ENCODE measurements at regions not wholly inside any gene's neighbourhood (a gene's known extent, or its start where the extent isn't known, plus 50 kb on each side); places are given as distances from the start of the nearest gene placed in this dataset.
A peak's percentile ranks its signal among the peaks of the same experiment; 100 is the strongest.

GRCh38 chr19:28987177-28987576, 225.8 kb downstream of the UQCRFS1 start (continued):
- TF ChIP-seq ZNF311 (tag by site-specific recombination; IDR thresholded peaks at IDR 0.05; ENCODE audit: borderline replicate concordance), result no peak
- TF ChIP-seq, protein P1, sequence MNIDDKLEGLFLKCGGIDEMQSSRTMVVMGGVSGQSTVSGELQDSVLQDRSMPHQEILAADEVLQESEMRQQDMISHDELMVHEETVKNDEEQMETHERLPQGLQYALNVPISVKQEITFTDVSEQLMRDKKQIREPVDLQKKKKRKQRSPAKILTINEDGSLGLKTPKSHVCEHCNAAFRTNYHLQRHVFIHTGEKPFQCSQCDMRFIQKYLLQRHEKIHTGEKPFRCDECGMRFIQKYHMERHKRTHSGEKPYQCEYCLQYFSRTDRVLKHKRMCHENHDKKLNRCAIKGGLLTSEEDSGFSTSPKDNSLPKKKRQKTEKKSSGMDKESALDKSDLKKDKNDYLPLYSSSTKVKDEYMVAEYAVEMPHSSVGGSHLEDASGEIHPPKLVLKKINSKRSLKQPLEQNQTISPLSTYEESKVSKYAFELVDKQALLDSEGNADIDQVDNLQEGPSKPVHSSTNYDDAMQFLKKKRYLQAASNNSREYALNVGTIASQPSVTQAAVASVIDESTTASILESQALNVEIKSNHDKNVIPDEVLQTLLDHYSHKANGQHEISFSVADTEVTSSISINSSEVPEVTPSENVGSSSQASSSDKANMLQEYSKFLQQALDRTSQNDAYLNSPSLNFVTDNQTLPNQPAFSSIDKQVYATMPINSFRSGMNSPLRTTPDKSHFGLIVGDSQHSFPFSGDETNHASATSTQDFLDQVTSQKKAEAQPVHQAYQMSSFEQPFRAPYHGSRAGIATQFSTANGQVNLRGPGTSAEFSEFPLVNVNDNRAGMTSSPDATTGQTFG (tag by site-specific recombination; IDR thresholded peaks at IDR 0.05; ENCODE audit: borderline replicate concordance), result peak; percentile 50; the same call in 1 of the 2 replicates

- Histone ChIP-seq H3K4me1 (ENCODE audit: control insufficient read depth, insufficient read depth, low read length) (peaks cover 8% of the 10 kb centered on the region; the same call in 1 of the 2 replicates), H3K36me3 (ENCODE audit: control insufficient read depth in 2 of 2, insufficient read depth in 1 of 2, low read length in 2 of 2) (no peaks in the 10 kb centered on the region), H3K27ac (ENCODE audit: extremely low read depth, low read depth, low read length) (no peak overlapping the region), H3K9me3 (ENCODE audit: control insufficient read depth, insufficient read depth, low read depth, low read length) (no peaks in the 10 kb centered on the region), H3K4me3 (ENCODE audit: low read depth, low read length) (no peak overlapping the region)
- TF ChIP-seq ZNF623 (tag by site-specific recombination; IDR thresholded peaks at IDR 0.05), result no peak
- TF ChIP-seq, protein P2, sequence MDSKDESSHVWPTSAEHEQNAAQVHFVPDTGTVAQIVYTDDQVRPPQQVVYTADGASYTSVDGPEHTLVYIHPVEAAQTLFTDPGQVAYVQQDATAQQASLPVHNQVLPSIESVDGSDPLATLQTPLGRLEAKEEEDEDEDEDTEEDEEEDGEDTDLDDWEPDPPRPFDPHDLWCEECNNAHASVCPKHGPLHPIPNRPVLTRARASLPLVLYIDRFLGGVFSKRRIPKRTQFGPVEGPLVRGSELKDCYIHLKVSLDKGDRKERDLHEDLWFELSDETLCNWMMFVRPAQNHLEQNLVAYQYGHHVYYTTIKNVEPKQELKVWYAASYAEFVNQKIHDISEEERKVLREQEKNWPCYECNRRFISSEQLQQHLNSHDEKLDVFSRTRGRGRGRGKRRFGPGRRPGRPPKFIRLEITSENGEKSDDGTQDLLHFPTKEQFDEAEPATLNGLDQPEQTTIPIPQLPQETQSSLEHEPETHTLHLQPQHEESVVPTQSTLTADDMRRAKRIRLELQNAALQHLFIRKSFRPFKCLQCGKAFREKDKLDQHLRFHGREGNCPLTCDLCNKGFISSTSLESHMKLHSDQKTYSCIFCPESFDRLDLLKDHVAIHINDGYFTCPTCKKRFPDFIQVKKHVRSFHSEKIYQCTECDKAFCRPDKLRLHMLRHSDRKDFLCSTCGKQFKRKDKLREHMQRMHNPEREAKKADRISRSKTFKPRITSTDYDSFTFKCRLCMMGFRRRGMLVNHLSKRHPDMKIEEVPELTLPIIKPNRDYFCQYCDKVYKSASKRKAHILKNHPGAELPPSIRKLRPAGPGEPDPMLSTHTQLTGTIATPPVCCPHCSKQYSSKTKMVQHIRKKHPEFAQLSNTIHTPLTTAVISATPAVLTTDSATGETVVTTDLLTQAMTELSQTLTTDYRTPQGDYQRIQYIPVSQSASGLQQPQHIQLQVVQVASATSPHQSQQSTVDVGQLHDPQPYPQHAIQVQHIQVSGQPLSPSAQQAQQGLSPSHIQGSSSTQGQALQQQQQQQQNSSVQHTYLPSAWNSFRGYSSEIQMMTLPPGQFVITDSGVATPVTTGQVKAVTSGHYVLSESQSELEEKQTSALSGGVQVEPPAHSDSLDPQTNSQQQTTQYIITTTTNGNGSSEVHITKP (tag by site-specific recombination; IDR thresholded peaks at IDR 0.05), result no peak
- ChIA-PET POLR2A (no interaction called here), CTCF (no interaction called here)
Measured at GRCh38 chr19:28985201-28985600, 227.8 kb downstream of the UQCRFS1 start.

DNA sequence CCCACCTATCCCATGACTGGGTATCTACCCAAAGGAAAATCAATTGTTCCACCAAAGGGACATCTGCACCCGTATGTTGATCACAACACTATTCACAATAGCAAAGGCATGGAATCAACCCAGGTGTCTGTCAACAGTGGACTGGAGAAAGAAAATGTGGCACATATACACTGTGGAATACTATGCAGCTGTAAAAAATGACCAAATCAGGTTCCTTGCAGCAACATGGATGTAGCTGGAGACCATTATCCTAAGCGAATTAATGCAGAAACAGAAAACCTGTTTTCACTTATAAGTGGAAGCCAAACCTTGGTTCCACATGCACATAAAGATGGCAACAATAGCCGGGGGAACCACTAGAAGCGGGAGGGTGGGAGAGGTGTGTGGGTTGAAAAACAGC, 228.6 kb downstream of the UQCRFS1 start:
- H3K36me3 ChIP-seq (ENCODE audit: control insufficient read depth in 2 of 2, insufficient read depth in 1 of 2, low read length in 2 of 2), result no peaks in the 10 kb centered on the region
- H3K27ac ChIP-seq (ENCODE audit: extremely low read depth, low read depth, low read length), result no peak overlapping the region
- peaks cover 4% of the 10 kb centered on the region; the same call in 1 of the 2 replicates for H3K4me1 ChIP-seq (ENCODE audit: control insufficient read depth, insufficient read depth, low read length)
- H3K4me3 ChIP-seq (ENCODE audit: low read depth, low read length), result no peak overlapping the region
- no peaks in the 10 kb centered on the region for H3K9me3 ChIP-seq (ENCODE audit: control insufficient read depth, insufficient read depth, low read depth, low read length)
- POLR2A ChIA-PET, result no interaction called here
- CTCF ChIA-PET, result interaction anchor here (0.6 to 0.7 kb wide), 2 partner anchors 11 to 543 kb away, joined by 3 read pairs; no protein-coding TSS in a partner anchor
- TF ChIP-seq OVOL3 (tag by site-specific recombination; IDR thresholded peaks at IDR 0.05), result no peak
- no peak for TF ChIP-seq ZNF707 (tag by site-specific recombination; IDR thresholded peaks at IDR 0.05)
- TF ChIP-seq ZNF785 (tag by site-specific recombination; IDR thresholded peaks at IDR 0.05), result no peak
- TF ChIP-seq ZBTB21 (tag by site-specific recombination; IDR thresholded peaks at IDR 0.05), result no peak
- no peak for TF ChIP-seq ZNF670 (tag by site-specific recombination; IDR thresholded peaks at IDR 0.05; ENCODE audit: low read depth)
- TF ChIP-seq, protein P3, sequence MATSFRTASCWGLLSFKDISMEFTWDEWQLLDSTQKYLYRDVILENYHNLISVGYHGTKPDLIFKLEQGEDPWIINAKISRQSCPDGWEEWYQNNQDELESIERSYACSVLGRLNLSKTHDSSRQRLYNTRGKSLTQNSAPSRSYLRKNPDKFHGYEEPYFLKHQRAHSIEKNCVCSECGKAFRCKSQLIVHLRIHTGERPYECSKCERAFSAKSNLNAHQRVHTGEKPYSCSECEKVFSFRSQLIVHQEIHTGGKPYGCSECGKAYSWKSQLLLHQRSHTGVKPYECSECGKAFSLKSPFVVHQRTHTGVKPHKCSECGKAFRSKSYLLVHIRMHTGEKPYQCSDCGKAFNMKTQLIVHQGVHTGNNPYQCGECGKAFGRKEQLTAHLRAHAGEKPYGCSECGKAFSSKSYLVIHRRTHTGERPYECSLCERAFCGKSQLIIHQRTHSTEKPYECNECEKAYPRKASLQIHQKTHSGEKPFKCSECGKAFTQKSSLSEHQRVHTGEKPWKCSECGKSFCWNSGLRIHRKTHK (tag by site-specific recombination; IDR thresholded peaks at IDR 0.05), result no peak
- no peak for TF ChIP-seq ZXDB (tag by site-specific recombination; IDR thresholded peaks at IDR 0.05)
- no peak for TF ChIP-seq ZNF664 (tag by site-specific recombination; IDR thresholded peaks at IDR 0.05)
- peak; percentile 93 for TF ChIP-seq ZNF146 (tag by site-specific recombination; IDR thresholded peaks at IDR 0.05)
- peak; percentile 58; the same call in 1 of the 2 replicates for TF ChIP-seq ZNF580 (tag by site-specific recombination; IDR thresholded peaks at IDR 0.05)
